IMR-90 (cell line): ENCODE measurements at regions not wholly inside any gene's neighbourhood (a gene's known extent, or its start where the extent isn't known, plus 50 kb on each side); places are given as distances from the start of the nearest gene placed in this dataset.

Experiments
- ATAC-seq: fragments of 200-7000 bp; cut with Tn5 transposase; 2 replicates; pipeline ENCODE4 v1.9.1; 2020; ENCODE audit warnings: low read depth, mild to moderate bottlenecking, moderate library complexity
- BruUV-seq: library from RNA; stranded (reverse); fragments of 400-500 nt; replicated peaks from 2 replicates; lab custom pipeline; 2021; lab: Mats Ljungman, UMichigan
- CTCF ChIA-PET: fragments of 300-600 bp; formaldehyde crosslinking; extraction: SDS; loops from one replicate; lab custom pipeline; 2021; ENCODE audit warnings: antibody characterized with exemption; lab: Yijun Ruan, JAX
- POLR2A ChIA-PET: fragments of 300-600 bp; sonication (Branson Sonifier 250); formaldehyde crosslinking; loops from one replicate; lab custom pipeline; 2022; ENCODE audit warnings: antibody characterized with exemption; ENCODE audit not compliant: unreplicated experiment; lab: Charles Lee
- DNase-seq: peaks from one replicate; pipeline ENCODE4 v3.0.0; 2013
- H2AFZ ChIP-seq: replicated peaks from 2 replicates; pipeline ENCODE3; 2013; ENCODE audit warnings: low read length, mild to moderate bottlenecking; ENCODE audit not compliant: poor library complexity
- H2AK5ac ChIP-seq: 2 replicates; pipeline ENCODE4 v1.6.1; 2013; ENCODE audit warnings: low read depth, low read length, inconsistent platforms
- H2AK9ac ChIP-seq: replicated peaks from 2 replicates; pipeline ENCODE3; 2013; ENCODE audit warnings: mild to moderate bottlenecking, low read depth, low read length, moderate library complexity; ENCODE audit not compliant: poor library complexity
- H2BK120ac ChIP-seq: 2 replicates; pipeline ENCODE4 v1.6.1; 2013; ENCODE audit warnings: low read depth, low read length, inconsistent platforms
- H2BK15ac ChIP-seq: 3 replicates; pipeline ENCODE4 v1.6.1; 2013; ENCODE audit warnings: low read depth, low read length, inconsistent platforms
- H2BK20ac ChIP-seq: 2 replicates; pipeline ENCODE4 v1.6.1; 2013; ENCODE audit warnings: low read depth, mild to moderate bottlenecking, inconsistent platforms, low read length, moderate library complexity
- H2BK5ac ChIP-seq: 2 replicates; pipeline ENCODE4 v1.6.1; 2013; ENCODE audit warnings: mild to moderate bottlenecking, low read depth, low read length, inconsistent platforms; ENCODE audit not compliant: poor library complexity, severe bottlenecking
- H3K14ac ChIP-seq: replicated peaks from 2 replicates; pipeline ENCODE4 v1.6.1; 2013; ENCODE audit warnings: low read depth, low read length, inconsistent platforms
- H3K18ac ChIP-seq: 2 replicates; pipeline ENCODE4 v1.6.1; 2013; ENCODE audit warnings: low read depth, low read length, control low read depth
- H3K23ac ChIP-seq: 2 replicates; pipeline ENCODE4 v1.6.1; 2013; ENCODE audit warnings: low read depth, low read length, inconsistent platforms
- H3K27ac ChIP-seq: 2 replicates; pipeline ENCODE4 v1.5.1; 2013; ENCODE audit warnings: mild to moderate bottlenecking, control low read depth, low read length; ENCODE audit not compliant: insufficient read depth
- H3K27me3 ChIP-seq: 2 replicates; pipeline ENCODE4 v1.6.1; 2013; ENCODE audit warnings: low read length; ENCODE audit not compliant: control insufficient read depth, insufficient read depth
- H3K36me3 ChIP-seq: 2 replicates; pipeline ENCODE4 v1.6.1; 2013; ENCODE audit warnings: low read length, mixed read lengths; ENCODE audit not compliant: control insufficient read depth, insufficient read depth
- H3K4ac ChIP-seq: 2 replicates; pipeline ENCODE4 v1.6.1; 2013; ENCODE audit warnings: low read depth, low read length, inconsistent platforms
- H3K4me1 ChIP-seq: 2 replicates; pipeline ENCODE4 v1.6.1; 2013; ENCODE audit warnings: low read length, mixed read lengths; ENCODE audit not compliant: control insufficient read depth, insufficient read depth
- H3K4me2 ChIP-seq: 2 replicates; pipeline ENCODE4 v1.6.1; 2013; ENCODE audit warnings: low read depth, mild to moderate bottlenecking, control low read depth, low read length, moderate library complexity
- H3K4me3 ChIP-seq: 2 replicates; pipeline ENCODE4 v1.5.1; 2013; ENCODE audit warnings: low read depth, mild to moderate bottlenecking, control low read depth, low read length, moderate library complexity; ENCODE audit not compliant: insufficient read depth
- H3K56ac ChIP-seq: 2 replicates; pipeline ENCODE4 v1.6.1; 2013; ENCODE audit warnings: low read length, inconsistent platforms; ENCODE audit not compliant: insufficient read depth; ENCODE audit errors: extremely low read depth
- H3K79me1 ChIP-seq, 2 experiments: 2 replicates each; pipeline ENCODE4 v1.6.1; 2013; ENCODE audit warnings: low read length in 2 of 2, inconsistent platforms in 1 of 2, low read depth in 1 of 2
- H3K9ac ChIP-seq: 2 replicates; pipeline ENCODE4 v1.6.1; 2013; ENCODE audit warnings: low read depth, low read length, control low read depth
- H3K9me1 ChIP-seq: 2 replicates; pipeline ENCODE4 v1.6.1; 2013; ENCODE audit warnings: low read length, inconsistent platforms; ENCODE audit not compliant: insufficient read depth
- H3K9me3 ChIP-seq: 2 replicates; pipeline ENCODE4 v1.6.1; 2013; ENCODE audit warnings: low read length; ENCODE audit not compliant: control insufficient read depth, insufficient read depth
- H4K20me1 ChIP-seq: 2 replicates; pipeline ENCODE4 v1.6.1; 2013; ENCODE audit warnings: low read length, inconsistent platforms; ENCODE audit not compliant: insufficient read depth
- H4K5ac ChIP-seq: 2 replicates; pipeline ENCODE4 v1.6.1; 2013; ENCODE audit warnings: mild to moderate bottlenecking, low read depth, low read length, control low read depth
- H4K8ac ChIP-seq, 2 experiments: 2 replicates each; pipeline ENCODE4 v1.6.1; 2013; ENCODE audit warnings: low read depth in 2 of 2, low read length in 2 of 2, control low read depth in 1 of 2, inconsistent platforms in 1 of 2
- H4K91ac ChIP-seq: 2 replicates; pipeline ENCODE4 v1.6.1; 2013; ENCODE audit warnings: low read depth, low read length, inconsistent platforms; ENCODE audit not compliant: insufficient read depth
- ELK1 ChIP-seq: fragments of 150-350 bp; IDR thresholded peaks from 2 replicates; pipeline ENCODE4 v1.6.1; 2016; ENCODE audit warnings: low read depth, mild to moderate bottlenecking, low read length, moderate library complexity, borderline replicate concordance
- FOS ChIP-seq: fragments of 150-350 bp; IDR thresholded peaks from 2 replicates; pipeline ENCODE4 v1.6.1; 2016; ENCODE audit warnings: low read depth, low read length
- MAFK ChIP-seq: IDR thresholded peaks from 2 replicates; pipeline ENCODE4 v1.6.1; 2012; ENCODE audit warnings: low read depth, low read length, improper control_type of control experiment
- MAZ ChIP-seq: IDR thresholded peaks from 2 replicates; pipeline ENCODE4 v1.6.1; 2012; ENCODE audit warnings: low read depth, mild to moderate bottlenecking, low read length, improper control_type of control experiment, moderate library complexity, borderline replicate concordance
- MXI1 ChIP-seq: IDR thresholded peaks from 2 replicates; pipeline ENCODE4 v1.6.1; 2012; ENCODE audit warnings: low read depth, mild to moderate bottlenecking, low read length, moderate library complexity, borderline replicate concordance
- POLR2A ChIP-seq: IDR thresholded peaks from 2 replicates; pipeline ENCODE4 v1.6.1; 2012; ENCODE audit warnings: mild to moderate bottlenecking, low read depth, low read length
- RAD21 ChIP-seq: IDR thresholded peaks from 2 replicates; pipeline ENCODE4 v1.6.1; 2012; ENCODE audit warnings: low read length, improper control_type of control experiment
- RCOR1 ChIP-seq: IDR thresholded peaks from 2 replicates; pipeline ENCODE4 v1.6.1; 2012; ENCODE audit warnings: mild to moderate bottlenecking, low read length, improper control_type of control experiment; ENCODE audit not compliant: insufficient replicate concordance
- SMC3 ChIP-seq: fragments of 150-350 bp; IDR thresholded peaks from 2 replicates; pipeline ENCODE4 v1.6.1; 2016; ENCODE audit warnings: low read depth, mild to moderate bottlenecking, antibody characterized with exemption, low read length, moderate library complexity
- WGBS, 2 experiments: methylation state at CpG; one replicate each; pipeline versions ENCODE4 v1.1.5 to v1.1.7; 2013; ENCODE audit warnings: missing lambda C conversion rate in 2 of 2; ENCODE audit not compliant: insufficient read length in 1 of 2; ENCODE audit errors: extremely low coverage in 2 of 2; 5-methylcytosine and 5-hydroxymethylcytosine counted together
- dilution Hi-C: fragments of 300-500 bp; cut with HindIII; formaldehyde crosslinking; loops from one replicate; pipeline ENCODE4 v1.14.3; 2018; ENCODE audit warnings: low sequenced_read_pairs; ENCODE audit not compliant: unreplicated experiment
- in situ Hi-C: fragments of 300-500 bp; cut with MboI; formaldehyde crosslinking; loops from 3 replicates; pipeline ENCODE4 v1.14.3; 2019; ENCODE audit warnings: low sequenced_read_pairs, inconsistent platforms, mixed read lengths
- intact Hi-C: fragments of 100-400 bp; cut with micrococcal nuclease; formaldehyde crosslinking; loops from 2 replicates; pipeline ENCODE4 v1.10.0; 2022

GRCh38 chr1:29490204-29490934 lies 254.0 kb downstream of the PTPRU start:
- no peak overlapping the region for H3K14ac ChIP-seq
- H3K4me3 ChIP-seq, result no peak overlapping the region
- dilution Hi-C loops (no loop called here), in situ Hi-C loops (no loop called here), intact Hi-C loops (no loop called here)
- H2AFZ ChIP-seq, result no peak overlapping the region
- H3K9me1 ChIP-seq, result no peaks in the 10 kb centered on the region
- no peaks in the 10 kb centered on the region for H4K20me1 ChIP-seq
- H3K4ac ChIP-seq, result no peak overlapping the region
- H3K79me1 ChIP-seq, result no peaks in the 10 kb centered on the region
- no peaks in the 10 kb centered on the region for H3K4me1 ChIP-seq
- no peak overlapping the region for H2BK15ac ChIP-seq
- no peak overlapping the region for H4K91ac ChIP-seq
- H3K9me3 ChIP-seq, result no peaks in the 10 kb centered on the region
- no peaks in the 10 kb centered on the region; the same call in 1 of the 2 replicates for H3K27me3 ChIP-seq
- H2BK20ac ChIP-seq, result no peak overlapping the region
- no peak overlapping the region for H2AK5ac ChIP-seq
- no peak overlapping the region for H4K5ac ChIP-seq
- H3K9ac ChIP-seq, result no peak overlapping the region
- 43% methylated on average over 4 of the region's 11 CpGs; no CpG with 5 or more reads in 1 of the 2 experiments for WGBS, 2 experiments
- no peak for ATAC-seq
- no peak for DNase-seq
- no peak overlapping the region for H2BK5ac ChIP-seq
- H3K23ac ChIP-seq, result no peak overlapping the region
- H2AK9ac ChIP-seq, result no peak overlapping the region
- no peak overlapping the region for H2BK120ac ChIP-seq
- no TSS peak for BruUV-seq
- ChIA-PET CTCF (interaction anchor here (1.1 kb wide), 1 partner anchor 19 kb away, joined by 3 read pairs; no protein-coding TSS in a partner anchor), POLR2A (no interaction called here)
- H4K8ac ChIP-seq, result no peak overlapping the region
- no peak overlapping the region for H3K18ac ChIP-seq
- no peak overlapping the region for H3K56ac ChIP-seq
- H3K36me3 ChIP-seq, result no peaks in the 10 kb centered on the region
- TF ChIP-seq RCOR1, result no peak
- no peak for TF ChIP-seq FOS
- TF ChIP-seq RAD21, result no peak
- no peak for TF ChIP-seq MAZ
- no peak for TF ChIP-seq POLR2A
- TF ChIP-seq MXI1, result no peak
- TF ChIP-seq MAFK, result no peak
- TF ChIP-seq ELK1, result no peak
- no peak for TF ChIP-seq SMC3
- no peak overlapping the region for H3K4me2 ChIP-seq
- H3K27ac ChIP-seq, result no peak overlapping the region
